HUES6 (cell line): ENCODE measurements at regions not wholly inside any gene's neighbourhood (a gene's known extent, or its start where the extent isn't known, plus 50 kb on each side); places are given as distances from the start of the nearest gene placed in this dataset.

ENCODE experiments used
- H3K27ac ChIP-seq: 2 replicates; pipeline ENCODE4 v1.7.0; 2013; ENCODE audit warnings: low read depth, mild to moderate bottlenecking, low read length, inconsistent platforms
- H3K27me3 ChIP-seq: 2 replicates; pipeline ENCODE4 v1.6.1; 2013; ENCODE audit warnings: low read length; ENCODE audit not compliant: control insufficient read depth, insufficient read depth
- H3K36me3 ChIP-seq: 2 replicates; pipeline ENCODE4 v1.6.1; 2013; ENCODE audit warnings: low read length; ENCODE audit not compliant: control insufficient read depth, insufficient read depth
- H3K4me1 ChIP-seq: 2 replicates; pipeline ENCODE4 v1.6.1; 2013; ENCODE audit warnings: low read length; ENCODE audit not compliant: control insufficient read depth, insufficient read depth
- H3K4me3 ChIP-seq: 2 replicates; pipeline ENCODE4 v1.5.1; 2013; ENCODE audit warnings: low read depth, low read length
- H3K9ac ChIP-seq: one replicate; pipeline ENCODE4 v1.6.1; 2013; ENCODE audit warnings: mild to moderate bottlenecking, low read length
- H3K9me3 ChIP-seq: 2 replicates; pipeline ENCODE4 v1.6.1; 2013; ENCODE audit warnings: low read depth, low read length; ENCODE audit not compliant: control insufficient read depth, insufficient read depth

- H3K27ac ChIP-seq: no peak overlapping the region
- no peak overlapping the region for H3K4me3 ChIP-seq
- H3K9ac ChIP-seq: no peak overlapping the region
- H3K27me3 ChIP-seq: no peaks in the 10 kb centered on the region
- no peaks in the 10 kb centered on the region for H3K36me3 ChIP-seq
- H3K4me1 ChIP-seq: peaks cover 5% of the 10 kb centered on the region
- no peaks in the 10 kb centered on the region for H3K9me3 ChIP-seq
Observed at GRCh38 chr1:83725735-83726360, 273.1 kb downstream of the TTLL7 start.

GRCh38 chr1:83718338-83718737 lies 280.6 kb downstream of the TTLL7 start:
- no peak overlapping the region for H3K4me3 ChIP-seq
- H3K27me3 ChIP-seq: no peaks in the 10 kb centered on the region
- H3K9ac ChIP-seq: no peak overlapping the region
- no peak overlapping the region for H3K27ac ChIP-seq
- no peaks in the 10 kb centered on the region for H3K9me3 ChIP-seq
- no peaks in the 10 kb centered on the region for H3K4me1 ChIP-seq
- H3K36me3 ChIP-seq: no peaks in the 10 kb centered on the region

GRCh38 chr1:83717785-83718184 lies 281.1 kb downstream of the TTLL7 start:
- no peaks in the 10 kb centered on the region for H3K27me3 ChIP-seq
- no peaks in the 10 kb centered on the region for H3K36me3 ChIP-seq
- no peak overlapping the region for H3K4me3 ChIP-seq
- no peaks in the 10 kb centered on the region for H3K9me3 ChIP-seq
- H3K4me1 ChIP-seq: no peaks in the 10 kb centered on the region
- H3K27ac ChIP-seq: no peak overlapping the region
- H3K9ac ChIP-seq: no peak overlapping the region

- Histone ChIP-seq H3K4me3 (no peak overlapping the region), H3K36me3 (no peaks in the 10 kb centered on the region)
Observed at GRCh38 chr1:83716641-83717040, 282.3 kb downstream of the TTLL7 start.

GRCh38 chr1:83715550-83715949 lies 283.4 kb downstream of the TTLL7 start:
- Histone ChIP-seq H3K4me3 (no peak overlapping the region), H3K9ac (no peak overlapping the region), H3K36me3 (no peaks in the 10 kb centered on the region), H3K9me3 (no peaks in the 10 kb centered on the region), H3K27me3 (no peaks in the 10 kb centered on the region), H3K4me1 (no peaks in the 10 kb centered on the region), H3K27ac (no peak overlapping the region)

More at GRCh38 chr1:83716641-83717040, 282.3 kb downstream of the TTLL7 start:
- no peaks in the 10 kb centered on the region for H3K4me1 ChIP-seq
- H3K27me3 ChIP-seq: no peaks in the 10 kb centered on the region
- H3K27ac ChIP-seq: no peak overlapping the region
- no peaks in the 10 kb centered on the region for H3K9me3 ChIP-seq
- no peak overlapping the region for H3K9ac ChIP-seq

- no peaks in the 10 kb centered on the region for H3K27me3 ChIP-seq
- no peak overlapping the region for H3K9ac ChIP-seq
- H3K4me1 ChIP-seq: no peaks in the 10 kb centered on the region
- H3K4me3 ChIP-seq: no peak overlapping the region
- no peaks in the 10 kb centered on the region for H3K36me3 ChIP-seq
- H3K9me3 ChIP-seq: no peaks in the 10 kb centered on the region
- H3K27ac ChIP-seq: no peak overlapping the region
Observed at GRCh38 chr1:83709662-83710061, 289.3 kb downstream of the TTLL7 start.

- Histone ChIP-seq H3K27ac (no peak overlapping the region), H3K9ac (no peak overlapping the region), H3K36me3 (no peaks in the 10 kb centered on the region), H3K4me3 (no peak overlapping the region), H3K9me3 (no peaks in the 10 kb centered on the region), H3K27me3 (no peaks in the 10 kb centered on the region), H3K4me1 (no peaks in the 10 kb centered on the region)
Observed at GRCh38 chr1:83706354-83706938, 292.5 kb downstream of the TTLL7 start.

- Histone ChIP-seq H3K4me1 (no peaks in the 10 kb centered on the region), H3K9me3 (no peaks in the 10 kb centered on the region), H3K9ac (no peak overlapping the region), H3K36me3 (no peaks in the 10 kb centered on the region), H3K4me3 (no peak overlapping the region), H3K27me3 (no peaks in the 10 kb centered on the region), H3K27ac (no peak overlapping the region)
Observed at GRCh38 chr1:83705091-83705490, 293.8 kb downstream of the TTLL7 start.

GRCh38 chr1:83704350-83704749 lies 294.6 kb downstream of the TTLL7 start:
- Histone ChIP-seq H3K9me3 (no peaks in the 10 kb centered on the region), H3K4me3 (no peak overlapping the region), H3K9ac (no peak overlapping the region), H3K27ac (no peak overlapping the region), H3K36me3 (no peaks in the 10 kb centered on the region), H3K27me3 (no peaks in the 10 kb centered on the region), H3K4me1 (no peaks in the 10 kb centered on the region)

GRCh38 chr1:83702356-83702755 lies 296.6 kb downstream of the TTLL7 start:
- no peaks in the 10 kb centered on the region for H3K27me3 ChIP-seq
- no peak overlapping the region for H3K4me3 ChIP-seq
- no peak overlapping the region for H3K27ac ChIP-seq
- H3K9me3 ChIP-seq: no peaks in the 10 kb centered on the region
- H3K4me1 ChIP-seq: no peaks in the 10 kb centered on the region
- no peak overlapping the region for H3K9ac ChIP-seq
- H3K36me3 ChIP-seq: no peaks in the 10 kb centered on the region

- no peaks in the 10 kb centered on the region for H3K27me3 ChIP-seq
- no peak overlapping the region for H3K27ac ChIP-seq
- H3K4me1 ChIP-seq: no peaks in the 10 kb centered on the region
- H3K4me3 ChIP-seq: no peak overlapping the region
- H3K9me3 ChIP-seq: no peaks in the 10 kb centered on the region
- no peaks in the 10 kb centered on the region for H3K36me3 ChIP-seq
- no peak overlapping the region for H3K9ac ChIP-seq
Observed at GRCh38 chr1:83701355-83701754, 297.6 kb downstream of the TTLL7 start.
